Loucy (cell line): ENCODE measurements at regions not wholly inside any gene's neighbourhood (a gene's known extent, or its start where the extent isn't known, plus 50 kb on each side); places are given as distances from the start of the nearest gene placed in this dataset.

Experiments used
- H2AFZ ChIP-seq: fragments of 200-600 bp; sonication (generic); 2 replicates; pipeline ENCODE4 v1.6.0; 2016; ENCODE audit warnings: antibody characterized with exemption, mild to moderate bottlenecking, low read length, moderate library complexity
- H3F3A ChIP-seq: fragments of 200-600 bp; 2 replicates; pipeline ENCODE4 v1.6.0; 2016; ENCODE audit warnings: antibody characterized with exemption, low read depth, mild to moderate bottlenecking
- H3K27me3 ChIP-seq: fragments of 200-600 bp; sonication (generic); 2 replicates; pipeline ENCODE4 v1.6.1; 2014; ENCODE audit warnings: low read length, mild to moderate bottlenecking; ENCODE audit not compliant: insufficient read depth, poor library complexity, severe bottlenecking
- H3K36me3 ChIP-seq: fragments of 200-600 bp; sonication (generic); 2 replicates; pipeline ENCODE4 v1.6.1; 2016; ENCODE audit warnings: low read length; ENCODE audit not compliant: insufficient read depth
- H3K4me1 ChIP-seq: fragments of 200-600 bp; sonication (generic); 2 replicates; pipeline ENCODE4 v1.5.1; 2014; ENCODE audit warnings: low read length, mild to moderate bottlenecking; ENCODE audit not compliant: insufficient read depth, poor library complexity, severe bottlenecking
- H3K4me2 ChIP-seq: fragments of 200-600 bp; sonication (generic); 2 replicates; pipeline ENCODE4 v1.6.0; 2014; ENCODE audit warnings: antibody characterized with exemption, low read length, low read depth, mild to moderate bottlenecking; ENCODE audit not compliant: poor library complexity, severe bottlenecking
- H3K4me3 ChIP-seq: fragments of 200-600 bp; sonication (generic); 2 replicates; pipeline ENCODE4 v1.5.1; 2014; ENCODE audit warnings: low read length, mild to moderate bottlenecking, mixed read lengths; ENCODE audit not compliant: poor library complexity, severe bottlenecking
- H3K79me2 ChIP-seq: fragments of 200-600 bp; sonication (generic); 2 replicates; pipeline ENCODE4 v1.6.1; 2014; ENCODE audit warnings: low read length; ENCODE audit not compliant: insufficient read depth
- H3K9ac ChIP-seq: fragments of 200-600 bp; sonication (generic); 2 replicates; pipeline ENCODE4 v1.6.0; 2014; ENCODE audit warnings: mild to moderate bottlenecking, low read depth, low read length, moderate library complexity; ENCODE audit not compliant: poor library complexity, severe bottlenecking
- H3K9me2 ChIP-seq: fragments of 200-600 bp; sonication (generic); replicated peaks from 2 replicates; pipeline ENCODE4 v1.6.1; 2016; ENCODE audit warnings: low read depth, low read length, mixed read lengths
- H3K9me3 ChIP-seq: fragments of 200-600 bp; sonication (generic); 2 replicates; pipeline ENCODE4 v1.6.1; 2014; ENCODE audit warnings: mild to moderate bottlenecking, antibody characterized with exemption, low read length, low read depth; ENCODE audit not compliant: insufficient read depth
- H4K20me1 ChIP-seq: fragments of 200-600 bp; sonication (generic); 2 replicates; pipeline ENCODE4 v1.6.0; 2014; ENCODE audit warnings: antibody characterized with exemption, low read length, mild to moderate bottlenecking; ENCODE audit not compliant: insufficient read depth, poor library complexity, severe bottlenecking
- CTCF ChIP-seq: fragments of 200-600 bp; sonication (generic); conservative IDR thresholded peaks from 2 replicates; pipeline ENCODE4 v1.5.1; 2014; ENCODE audit warnings: mild to moderate bottlenecking, antibody characterized with exemption, low read length
- EZH2phosphoT487 ChIP-seq: fragments of 200-600 bp; IDR thresholded peaks from 2 replicates; pipeline ENCODE4 v1.6.1; 2018; ENCODE audit warnings: antibody characterized with exemption, mild to moderate bottlenecking, moderate library complexity, borderline replicate concordance

- Histone ChIP-seq H3K36me3 (no peaks in the 10 kb centered on the region), H4K20me1 (no peaks in the 10 kb centered on the region), H3K79me2 (no peaks in the 10 kb centered on the region), H3K4me1 (no peaks in the 10 kb centered on the region), H3K4me3 (no peak overlapping the region), H3K9me3 (no peaks in the 10 kb centered on the region), H3K9ac (no peak overlapping the region), H2AFZ (no peak overlapping the region), H3K27me3 (no peaks in the 10 kb centered on the region), H3K9me2 (no peaks in the 10 kb centered on the region), H3F3A (no peaks in the 10 kb centered on the region), H3K4me2 (no peak overlapping the region)
- TF ChIP-seq CTCF (no peak), EZH2phosphoT487 (no peak)
Observed at GRCh38 chr2:107276034-107276433, 390.1 kb upstream of the ST6GAL2 start.

GRCh38 chr2:107278672-107279071, 392.7 kb upstream of the ST6GAL2 start:
- Histone ChIP-seq H3K4me3 (no peak overlapping the region), H3K4me1 (no peaks in the 10 kb centered on the region), H4K20me1 (no peaks in the 10 kb centered on the region), H3K4me2 (no peak overlapping the region), H3K9ac (no peak overlapping the region), H3F3A (no peaks in the 10 kb centered on the region), H3K9me3 (no peaks in the 10 kb centered on the region), H2AFZ (no peak overlapping the region), H3K27me3 (no peaks in the 10 kb centered on the region), H3K79me2 (no peaks in the 10 kb centered on the region), H3K36me3 (no peaks in the 10 kb centered on the region), H3K9me2 (no peaks in the 10 kb centered on the region)
- no peak for TF ChIP-seq EZH2phosphoT487
- TF ChIP-seq CTCF, result no peak

GRCh38 chr2:107281637-107282036, 395.7 kb upstream of the ST6GAL2 start:
- no peaks in the 10 kb centered on the region for H3K9me3 ChIP-seq
- no peak overlapping the region for H3K4me3 ChIP-seq
- H3K4me2 ChIP-seq, result no peak overlapping the region
- no peaks in the 10 kb centered on the region for H3F3A ChIP-seq
- H3K9ac ChIP-seq, result no peak overlapping the region
- H2AFZ ChIP-seq, result no peak overlapping the region
- no peaks in the 10 kb centered on the region for H3K9me2 ChIP-seq
- no peaks in the 10 kb centered on the region for H3K4me1 ChIP-seq
- H3K79me2 ChIP-seq, result no peaks in the 10 kb centered on the region
- TF ChIP-seq EZH2phosphoT487, result no peak
- no peak for TF ChIP-seq CTCF
- H3K36me3 ChIP-seq, result no peaks in the 10 kb centered on the region
- H4K20me1 ChIP-seq, result no peaks in the 10 kb centered on the region
- no peaks in the 10 kb centered on the region for H3K27me3 ChIP-seq
